Astrocyte (in vitro differentiated cells and primary cell): ENCODE measurements at regions not wholly inside any gene's neighbourhood (a gene's known extent, or its start where the extent isn't known, plus 50 kb on each side); places are given as distances from the start of the nearest gene placed in this dataset.
"Not testable (repeated sequence)": the region's sequence is repeated elsewhere in the genome, so short reads cannot be mapped to it uniquely, and the experiment has no call there.

Experiments
- CTCF ChIP-seq: IDR thresholded peaks from 2 replicates; pipeline ENCODE4 v1.5.1; 2011; ENCODE audit warnings: low read depth, mild to moderate bottlenecking, inconsistent platforms, low read length, moderate library complexity; ENCODE audit not compliant: insufficient read depth
- EZH2 ChIP-seq: IDR thresholded peaks from 2 replicates; pipeline ENCODE4 v1.6.1; 2012; ENCODE audit warnings: mild to moderate bottlenecking, low read length, inconsistent platforms; ENCODE audit not compliant: insufficient read depth

- TF ChIP-seq CTCF, EZH2: not testable (repeated sequence)
Observed at GRCh38 chr2:242119682-242120081, 250.2 kb downstream of the RTP5 start.
